Lower lobe of right lung (tissue), 2 donors: ENCODE measurements at regions not wholly inside any gene's neighbourhood (a gene's known extent, or its start where the extent isn't known, plus 50 kb on each side); places are given as distances from the start of the nearest gene placed in this dataset.

ENCODE experiments used
- ATAC-seq, 2 donors: fragments of 200-7000 bp; cut with Tn5 transposase; one replicate each; pipeline ENCODE4 v1.9.1; 2020 to 2022; ENCODE audit warnings: mild to moderate bottlenecking in 2 of 2, moderate library complexity in 2 of 2
- DNase-seq: peaks from one replicate; pipeline ENCODE4 v3.0.0-alpha.2; 2020
- H3K27ac ChIP-seq: fragments of 200-600 bp; one replicate; pipeline ENCODE4 v1.8.0; 2022
- H3K27me3 ChIP-seq: fragments of 200-600 bp; one replicate; pipeline ENCODE4 v1.8.0; 2022; ENCODE audit warnings: low read depth
- H3K36me3 ChIP-seq: fragments of 200-600 bp; one replicate; pipeline ENCODE4 v1.8.0; 2022; ENCODE audit warnings: mild to moderate bottlenecking
- H3K4me1 ChIP-seq: fragments of 200-600 bp; one replicate; pipeline ENCODE4 v1.8.0; 2022
- H3K4me3 ChIP-seq: fragments of 200-600 bp; one replicate; pipeline ENCODE4 v1.8.0; 2022; ENCODE audit warnings: mild to moderate bottlenecking
- H3K9me3 ChIP-seq: fragments of 200-600 bp; one replicate; pipeline ENCODE4 v1.8.0; 2022
- CTCF ChIP-seq: fragments of 200-600 bp; IDR thresholded peaks from one replicate; pipeline ENCODE4 v1.8.0; 2022; ENCODE audit warnings: antibody characterized with exemption, mild to moderate bottlenecking
- intact Hi-C: fragments of 100-400 bp; cut with DNase I; formaldehyde crosslinking; loops from one replicate; pipeline ENCODE4 v1.11.0; 2022
- donor health status: DM: no; HTN: yes; CAD: no; lungs with severe emphysema.

GRCh38 chr2:120983344-120983743 is 247.7 kb downstream of the GLI2 start:
- H3K4me1 ChIP-seq: no peaks in the 10 kb centered on the region
- no peaks in the 10 kb centered on the region for H3K36me3 ChIP-seq
- ATAC-seq: no peak
- H3K27ac ChIP-seq: no peak overlapping the region
- intact Hi-C loops: no loop called here
- H3K4me3 ChIP-seq: no peak overlapping the region
- no peak for DNase-seq
- no peaks in the 10 kb centered on the region for H3K9me3 ChIP-seq
- TF ChIP-seq CTCF: no peak
- H3K27me3 ChIP-seq: no peaks in the 10 kb centered on the region

GRCh38 chr2:120984046-120984445 is 248.4 kb downstream of the GLI2 start:
- H3K27ac ChIP-seq: no peak overlapping the region
- intact Hi-C loops: no loop called here
- no peaks in the 10 kb centered on the region for H3K9me3 ChIP-seq
- no peaks in the 10 kb centered on the region for H3K27me3 ChIP-seq
- H3K4me1 ChIP-seq: no peaks in the 10 kb centered on the region
- no peak overlapping the region for H3K4me3 ChIP-seq
- DNase-seq: no peak
- no peaks in the 10 kb centered on the region for H3K36me3 ChIP-seq
- no peak for TF ChIP-seq CTCF
- ATAC-seq: no peak

- Histone ChIP-seq H3K4me3 (no peak overlapping the region), H3K27me3 (no peaks in the 10 kb centered on the region), H3K4me1 (no peaks in the 10 kb centered on the region), H3K9me3 (no peaks in the 10 kb centered on the region), H3K27ac (no peak overlapping the region), H3K36me3 (no peaks in the 10 kb centered on the region)
- TF ChIP-seq CTCF: no peak
- intact Hi-C loops: no loop called here
- DNase-seq: no peak
- ATAC-seq: no peak
Measured at GRCh38 chr2:120984452-120985173, 248.9 kb downstream of the GLI2 start.

- H3K36me3 ChIP-seq: no peaks in the 10 kb centered on the region
- intact Hi-C loops: no loop called here
- no peaks in the 10 kb centered on the region for H3K4me1 ChIP-seq
- H3K27me3 ChIP-seq: no peaks in the 10 kb centered on the region
- no peak overlapping the region for H3K27ac ChIP-seq
- no peak overlapping the region for H3K4me3 ChIP-seq
- no peaks in the 10 kb centered on the region for H3K9me3 ChIP-seq
- ATAC-seq (no peak), DNase-seq (no peak)
- no peak for TF ChIP-seq CTCF
Measured at GRCh38 chr2:120985174-120985996, 249.7 kb downstream of the GLI2 start.

GRCh38 chr2:120985997-120986651 is 250.5 kb downstream of the GLI2 start:
- no peak for ATAC-seq
- DNase-seq: no peak
- H3K9me3 ChIP-seq: no peaks in the 10 kb centered on the region
- no peak overlapping the region for H3K27ac ChIP-seq
- no peaks in the 10 kb centered on the region for H3K36me3 ChIP-seq
- no peaks in the 10 kb centered on the region for H3K4me1 ChIP-seq
- no peaks in the 10 kb centered on the region for H3K27me3 ChIP-seq
- intact Hi-C loops: no loop called here
- no peak overlapping the region for H3K4me3 ChIP-seq
- no peak for TF ChIP-seq CTCF
